ENCODE measurements at regions not wholly inside any gene's neighbourhood (a gene's known extent, or its start where the extent isn't known, plus 50 kb on each side); places are given as distances from the start of the nearest gene placed in this dataset.

- no peak overlapping the region for H3K27ac Mint-ChIP-seq
- H3K4me3 Mint-ChIP-seq, result no peak overlapping the region
- H3K27me3 Mint-ChIP-seq (ENCODE audit: low read depth, poor library complexity), result peaks cover 7% of the 10 kb centered on the region
- peaks cover 63% of the 10 kb centered on the region for H3K9me3 Mint-ChIP-seq
- TF ChIP-seq CTCF (IDR thresholded peaks at IDR 0.05), result no peak
- H3K4me1 Mint-ChIP-seq, result peaks cover 15% of the 10 kb centered on the region
- DNase-seq, result no peak
- H3K36me3 Mint-ChIP-seq (ENCODE audit: low read depth), result peaks cover 18% of the 10 kb centered on the region
These were observed 51.2 kb upstream of the CCDC190 start for GRCh38 chr1:162912061-162912667.

All from nephron progenitor cell (in vitro differentiated cells).